Inferior parietal cortex (tissue), 1 donor: ENCODE measurements at regions not wholly inside any gene's neighbourhood (a gene's known extent, or its start where the extent isn't known, plus 50 kb on each side); places are given as distances from the start of the nearest gene placed in this dataset.
"Not testable (repeated sequence)": the region's sequence is repeated elsewhere in the genome, so short reads cannot be mapped to it uniquely, and the experiment has no call there.

ENCODE experiments used
- DNase-seq: peaks from one replicate; pipeline ENCODE4 v3.0.0-alpha.2; 2016; ENCODE audit errors: extremely low spot score

- no peak for DNase-seq
Measured at GRCh38 chr15:70375586-70375985, 277.9 kb upstream of the TLE3 start.

- DNase-seq: no peak
Measured at GRCh38 chr15:70375006-70375431, 277.3 kb upstream of the TLE3 start.

DNA sequence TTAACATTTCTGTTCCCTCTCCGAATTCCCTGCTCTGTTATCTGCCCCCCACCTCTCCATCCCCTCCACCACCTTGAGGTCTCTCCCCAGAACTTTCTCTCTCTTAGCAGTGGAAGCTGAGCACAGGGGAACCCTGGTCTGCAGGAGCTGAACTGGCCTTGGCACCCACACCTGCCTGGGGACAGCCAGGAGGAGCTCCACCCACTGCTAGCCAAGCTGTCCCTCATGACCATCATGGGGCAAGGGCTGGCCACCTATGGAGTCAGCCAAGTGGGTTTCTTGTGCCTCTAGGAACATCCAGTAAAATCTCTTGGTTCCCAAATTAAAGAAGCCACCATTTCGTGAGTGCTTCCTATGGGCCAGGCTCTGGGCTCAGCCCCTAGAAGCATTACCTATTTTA is 276.4 kb upstream of the TLE3 start:
- DNase-seq: no peak

DNA sequence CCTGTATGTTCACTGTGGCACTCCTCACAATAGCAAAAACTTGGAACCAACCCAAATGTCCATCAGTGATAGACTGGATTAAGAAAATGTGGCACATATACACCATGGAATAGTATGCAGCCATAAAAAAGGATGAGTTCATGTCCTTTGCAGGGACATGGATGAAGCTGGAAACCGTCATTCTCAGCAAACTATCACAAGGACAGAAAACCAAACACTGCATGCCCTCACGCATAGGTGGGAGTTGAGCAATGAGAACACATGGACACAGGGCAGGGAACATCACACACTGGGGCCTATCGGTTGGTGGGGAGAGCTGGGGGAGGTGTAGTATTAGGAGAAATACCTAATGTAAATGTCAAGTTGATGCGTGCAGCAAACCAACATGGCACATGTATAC is 275.7 kb upstream of the TLE3 start:
- not testable (repeated sequence) for DNase-seq

GRCh38 chr15:70367913-70368705 is 270.4 kb upstream of the TLE3 start:
- DNase-seq: not testable (repeated sequence)

- DNase-seq: not testable (repeated sequence)
Measured at GRCh38 chr15:70364023-70364422, 266.3 kb upstream of the TLE3 start.

DNA sequence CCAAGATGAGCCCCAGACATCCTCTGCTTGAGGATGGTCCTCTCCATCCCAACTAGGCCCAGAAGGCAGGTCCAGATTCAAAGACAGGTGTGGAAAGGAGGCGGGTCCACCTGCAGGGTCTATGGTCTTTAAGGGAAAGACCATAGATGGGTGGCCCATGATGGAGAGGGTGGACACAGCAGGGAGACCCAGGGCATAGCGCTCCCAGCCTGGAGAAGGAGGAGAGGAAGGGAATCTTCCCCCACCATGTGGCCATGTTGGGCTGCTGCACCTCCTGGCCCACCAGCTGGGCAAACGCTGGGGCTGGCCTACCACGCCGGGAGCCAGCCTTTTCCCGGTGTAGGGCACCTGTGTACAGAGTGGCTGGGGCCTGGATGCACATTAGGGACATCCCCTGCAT is 265.2 kb upstream of the TLE3 start:
- DNase-seq: no peak

DNA sequence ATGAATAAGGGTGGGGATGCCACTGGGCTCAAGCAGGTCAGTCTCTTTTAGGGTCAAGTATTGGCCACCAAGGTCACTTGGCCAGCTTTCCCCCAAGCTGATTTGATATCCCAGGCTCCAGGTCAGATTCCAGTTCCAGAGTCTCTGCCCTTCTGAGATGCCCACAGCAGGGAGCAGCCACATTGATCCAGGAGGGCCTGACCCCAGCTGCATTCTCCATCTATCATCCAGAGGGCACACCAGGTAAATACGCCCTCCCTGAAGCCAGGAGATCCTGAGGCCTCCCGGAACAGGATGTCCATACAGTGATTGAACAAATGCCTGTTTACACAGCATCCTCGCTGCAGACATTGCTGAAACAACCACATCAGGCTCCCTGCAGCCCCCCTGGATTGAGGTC is 264.6 kb upstream of the TLE3 start:
- DNase-seq: no peak

DNA sequence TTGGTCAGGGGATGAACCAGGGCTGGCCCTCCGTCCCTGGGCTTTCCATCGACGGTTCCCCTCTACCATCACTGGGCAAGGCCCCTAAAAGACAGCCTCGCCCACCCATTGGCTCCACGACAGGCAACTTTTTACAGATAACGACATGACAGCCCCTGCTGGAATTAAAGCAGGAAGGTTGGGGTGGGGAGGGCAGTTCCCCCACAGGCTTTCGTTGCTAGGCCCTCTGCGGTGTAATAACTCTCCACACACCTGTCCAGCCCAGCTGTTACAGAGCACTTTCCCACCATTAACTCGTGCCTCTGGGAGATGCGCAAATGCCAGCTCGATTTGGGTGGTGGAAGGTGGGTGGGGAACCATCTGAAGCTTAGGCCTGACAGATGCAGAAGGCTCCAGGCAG is 264.2 kb upstream of the TLE3 start:
- no peak for DNase-seq

DNA sequence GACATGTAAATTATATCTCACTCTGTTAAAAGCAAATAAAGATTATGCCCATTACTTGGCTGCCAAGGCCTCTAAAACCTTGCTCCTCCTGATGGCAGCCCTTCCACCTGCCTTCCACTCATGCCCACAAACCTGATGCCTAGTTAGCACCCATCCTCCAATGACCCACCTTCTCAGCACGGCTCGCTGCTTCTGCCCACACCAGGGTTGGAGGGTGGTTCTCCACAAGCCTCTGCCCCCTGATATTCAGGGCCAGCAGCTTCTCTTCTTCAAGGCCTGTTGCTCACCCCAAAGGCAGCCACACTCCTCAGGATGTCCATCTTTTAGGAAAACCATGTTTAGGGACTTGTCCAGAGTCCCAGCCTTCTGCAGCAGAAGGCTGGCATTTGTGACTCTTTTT is 263.4 kb upstream of the TLE3 start:
- no peak for DNase-seq

- DNase-seq: no peak
Measured at GRCh38 chr15:70358871-70359647, 261.3 kb upstream of the TLE3 start.

GRCh38 chr15:70358011-70358819 is 260.5 kb upstream of the TLE3 start:
- no peak for DNase-seq

GRCh38 chr15:70357453-70357852 is 259.7 kb upstream of the TLE3 start:
- DNase-seq: no peak

DNA sequence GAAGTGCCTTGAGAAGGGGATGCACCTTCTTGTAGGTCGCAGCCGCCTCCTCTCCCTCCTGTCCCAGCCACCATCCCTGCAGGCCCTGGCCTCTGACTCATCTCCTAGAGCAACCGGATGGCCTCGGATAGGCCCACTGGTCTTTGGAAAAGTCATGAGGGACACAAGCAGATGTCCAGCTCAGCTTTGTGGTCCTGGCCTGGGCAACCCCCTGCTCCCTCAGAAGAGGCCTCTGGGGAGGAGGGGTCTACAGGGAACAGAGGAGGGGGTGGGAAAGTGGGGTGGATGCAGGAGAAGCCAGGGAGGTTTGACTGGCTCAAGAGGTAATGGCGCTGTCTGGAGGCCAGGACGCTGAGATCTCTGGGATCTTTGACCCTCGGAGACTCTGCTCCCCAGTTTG is 259.2 kb upstream of the TLE3 start:
- no peak for DNase-seq

DNA sequence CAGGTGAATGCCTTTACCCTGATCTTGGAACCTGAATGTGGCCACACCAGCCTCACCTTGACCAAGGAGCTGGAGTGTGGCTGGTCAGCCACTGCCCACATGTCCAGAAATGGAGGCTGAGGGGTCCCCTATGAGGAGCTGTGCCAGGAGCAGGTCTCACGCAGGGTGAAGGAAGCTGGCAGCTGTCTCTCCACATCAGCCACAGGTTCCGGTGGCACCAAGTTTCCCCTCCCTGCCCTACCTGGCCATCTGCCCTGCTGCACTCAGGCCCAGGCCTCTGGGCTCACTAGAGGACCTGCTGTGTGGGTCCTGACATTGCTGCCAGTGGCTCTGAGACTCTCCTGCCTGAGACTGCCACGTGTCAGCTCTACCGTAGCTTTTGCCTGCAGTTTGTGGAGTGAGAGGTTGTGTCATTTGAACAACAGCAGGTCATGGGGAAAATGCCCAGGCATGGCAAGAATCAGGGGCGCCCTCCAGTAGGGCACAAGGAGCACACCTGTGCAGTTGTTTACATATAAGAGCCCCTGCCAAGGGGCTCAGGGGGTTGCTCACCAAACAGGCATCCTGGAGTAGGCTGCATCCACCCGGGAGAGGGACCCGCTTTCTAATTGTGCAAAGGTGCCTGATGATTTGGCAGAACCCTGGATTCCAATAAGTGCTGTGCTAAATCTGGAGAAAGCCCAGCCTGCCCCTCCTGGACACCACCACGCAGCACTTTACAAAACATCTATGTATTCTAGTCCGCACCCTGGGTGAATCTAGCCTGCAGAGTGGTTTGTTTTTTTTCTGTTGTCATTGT is 258.5 kb upstream of the TLE3 start:
- DNase-seq: no peak

DNA sequence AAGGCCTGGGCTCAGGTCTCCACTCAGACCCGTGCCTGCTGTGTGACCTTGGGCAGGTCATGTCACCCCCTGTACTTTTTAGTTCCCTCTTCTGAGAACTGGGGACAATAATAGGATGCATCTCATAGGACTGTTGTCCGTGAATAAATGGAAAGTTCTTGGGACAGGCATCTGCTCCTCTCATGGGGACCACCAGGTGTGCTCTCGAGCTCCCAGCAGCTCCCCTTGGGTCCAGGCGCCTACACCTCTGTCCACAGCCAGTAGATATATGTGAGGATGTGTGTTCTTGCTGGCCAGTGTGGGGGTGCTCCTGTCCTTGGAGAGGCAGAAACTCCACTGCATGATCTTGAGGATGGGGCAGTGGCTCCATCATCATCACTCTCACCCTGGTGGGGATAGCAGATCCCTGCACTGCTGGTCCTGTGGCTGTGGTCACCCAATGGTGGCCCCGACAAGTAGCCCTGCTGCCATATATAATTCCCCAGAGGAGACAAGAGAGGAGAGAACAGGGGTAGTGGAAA is 257.6 kb upstream of the TLE3 start:
- no peak for DNase-seq

- no peak for DNase-seq
Measured at GRCh38 chr15:70354346-70354905, 256.7 kb upstream of the TLE3 start.

- no peak for DNase-seq
Measured at GRCh38 chr15:70353606-70354345, 256.1 kb upstream of the TLE3 start.

DNA sequence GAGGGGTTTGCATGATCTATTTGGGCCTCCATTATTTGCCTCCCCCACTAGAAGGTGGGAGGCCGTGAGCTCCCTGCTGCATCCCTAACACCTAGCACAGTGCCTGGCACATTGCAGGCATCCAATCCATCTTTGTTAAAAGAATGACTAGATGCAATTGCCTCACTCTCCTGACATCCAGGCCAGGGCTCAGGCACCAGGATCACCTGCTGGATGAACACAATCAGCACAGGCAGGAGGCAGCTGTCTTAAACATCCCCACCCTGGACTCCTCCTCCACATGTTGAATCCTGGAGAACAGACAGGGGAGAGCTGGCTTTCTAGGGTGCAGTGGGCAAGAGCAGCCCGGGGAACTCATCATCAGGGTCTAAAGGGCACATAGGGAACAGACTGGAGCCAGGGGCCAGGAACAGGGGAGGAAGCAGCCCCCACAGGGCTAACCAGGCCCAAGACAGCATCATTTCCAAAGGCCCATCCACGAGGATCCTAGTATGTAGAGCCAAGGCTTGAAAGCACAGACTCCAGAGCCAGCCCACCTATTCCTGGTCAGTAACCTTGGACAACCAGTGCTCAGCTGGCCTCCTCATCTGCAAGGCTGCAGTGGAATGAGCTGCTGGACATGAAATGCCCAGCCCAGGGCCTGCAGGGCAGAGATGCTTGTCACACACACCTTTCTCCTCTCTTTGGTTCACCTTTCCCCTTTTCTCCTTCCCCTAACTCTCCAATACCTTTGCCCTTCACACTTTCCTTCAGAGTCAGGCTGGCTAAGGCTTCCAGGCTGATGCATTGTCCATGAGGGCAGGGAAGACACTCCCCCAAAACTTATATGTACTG is 254.4 kb upstream of the TLE3 start:
- no peak for DNase-seq
